NOMO-1 treated with dmso at 0.1 percent for 144 hours (cell line): ENCODE measurements at regions not wholly inside any gene's neighbourhood (a gene's known extent, or its start where the extent isn't known, plus 50 kb on each side); places are given as distances from the start of the nearest gene placed in this dataset.
"Not testable (repeated sequence)": the region's sequence is repeated elsewhere in the genome, so short reads cannot be mapped to it uniquely, and the experiment has no call there.

ENCODE experiments used
- DNase-seq: peaks from one replicate; lab custom pipeline; 2025; ENCODE audit not compliant: unreplicated experiment; lab: John Stamatoyannopoulos, UW

DNA sequence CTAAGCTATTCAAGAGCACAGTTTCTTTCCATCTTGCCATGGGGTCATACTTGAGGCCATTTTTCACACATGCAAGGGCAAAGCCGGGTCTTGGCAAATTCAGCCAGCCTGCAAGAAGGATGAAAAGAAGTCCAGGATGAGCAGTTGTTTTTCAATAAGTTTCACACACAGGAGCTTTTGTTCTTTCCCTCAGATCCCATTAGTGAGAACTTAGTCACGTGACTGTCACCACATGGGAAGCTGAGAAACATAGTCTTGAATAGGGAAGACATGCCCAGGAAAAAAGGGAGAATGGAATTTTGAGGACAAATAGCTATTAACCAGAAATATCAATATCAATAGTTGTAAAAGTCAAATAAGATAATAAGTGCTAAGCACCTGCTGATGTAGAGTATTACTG lies 137.7 kb downstream of the AHR start:
- no peak for DNase-seq

DNA sequence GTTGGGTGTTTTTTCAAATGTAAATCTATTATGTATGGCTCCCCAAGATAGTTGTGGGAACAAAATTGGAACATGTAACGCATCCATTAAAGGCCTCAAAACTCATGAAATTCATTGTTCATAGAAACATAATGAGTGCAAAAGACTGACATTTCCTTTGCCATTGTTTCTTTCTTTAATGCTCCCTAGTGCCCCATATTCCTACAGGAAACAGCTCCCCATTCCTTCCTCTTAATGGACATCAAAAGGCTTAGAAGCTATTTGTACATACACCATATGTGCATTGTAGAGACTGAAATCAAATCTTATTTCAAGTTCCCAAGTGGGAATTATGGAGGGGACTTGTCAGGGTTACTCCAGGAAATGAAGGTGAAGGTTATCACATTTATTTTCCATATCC lies 139.1 kb downstream of the AHR start:
- no peak for DNase-seq

DNA sequence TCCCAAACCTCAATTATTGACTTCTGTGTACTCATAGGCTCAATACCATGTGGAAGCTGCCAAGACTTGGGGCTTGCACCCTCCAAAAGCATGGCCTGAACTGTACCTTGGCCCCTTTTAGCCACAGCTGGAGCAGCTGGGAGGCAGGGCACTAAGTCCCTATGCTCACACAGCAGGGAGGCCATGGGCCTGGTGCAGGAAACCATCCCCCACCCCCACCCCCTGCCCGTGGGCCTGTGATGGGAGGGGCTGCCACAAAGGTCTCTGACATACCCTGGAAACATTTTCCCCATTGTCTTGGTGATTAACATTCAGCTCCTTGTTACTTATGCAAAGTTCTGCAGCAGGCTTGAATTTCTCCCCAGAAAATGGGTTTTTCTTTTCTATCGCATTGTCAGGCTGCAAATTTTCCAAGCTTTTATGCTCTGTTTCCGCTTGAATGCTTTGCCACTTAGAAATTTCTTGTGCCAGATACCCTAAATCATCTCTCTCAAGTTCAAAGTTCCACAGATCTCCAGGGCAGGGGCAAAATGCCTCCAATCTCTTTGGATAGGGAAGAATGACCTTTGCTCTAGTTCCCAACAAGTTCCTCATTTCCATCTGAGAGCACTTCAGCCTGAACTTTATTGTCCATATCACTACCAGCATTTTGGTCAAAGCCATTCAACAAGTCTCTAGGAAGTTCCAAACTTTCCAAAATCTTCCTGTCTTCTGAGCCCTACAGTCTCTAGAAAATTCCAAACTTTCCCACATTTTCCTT lies 141.8 kb downstream of the AHR start:
- DNase-seq, result not testable (repeated sequence)

DNA sequence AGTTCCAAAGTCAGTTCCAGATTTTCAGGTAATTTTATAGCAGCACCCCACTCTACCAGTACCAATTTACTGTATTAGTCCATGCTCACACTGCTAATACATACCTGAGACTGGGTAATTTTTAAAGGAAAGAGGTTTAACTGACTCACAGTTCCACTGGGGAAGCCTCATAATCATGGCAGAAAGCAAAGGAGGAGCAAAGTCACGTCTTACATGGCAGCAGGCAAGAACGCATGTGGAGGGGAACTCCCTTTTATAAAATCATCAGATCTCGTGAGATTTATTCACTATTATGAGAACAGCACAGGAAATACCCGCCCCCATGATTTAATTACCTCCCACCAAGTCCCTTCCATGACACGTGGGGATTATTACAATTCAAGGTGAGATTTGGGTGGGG lies 142.4 kb downstream of the AHR start:
- no peak for DNase-seq

DNA sequence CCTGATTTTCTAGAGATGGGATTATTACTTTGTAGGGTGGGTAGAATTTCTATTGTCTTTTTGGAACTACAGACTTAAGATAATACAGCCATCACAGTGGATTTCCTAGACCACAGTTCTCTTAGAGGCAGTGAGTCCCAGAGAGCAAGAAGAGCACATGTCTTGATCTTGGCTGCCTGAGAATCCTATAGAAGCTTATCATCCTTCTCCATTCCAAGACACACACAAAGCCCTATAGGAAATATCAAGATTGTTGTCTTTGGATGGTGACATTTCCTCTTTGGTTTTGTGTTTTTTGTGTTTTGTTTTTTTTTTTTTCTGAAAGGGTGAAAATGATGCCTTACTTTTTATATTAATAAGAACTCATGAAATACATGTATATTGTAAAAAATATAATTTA lies 143.1 kb downstream of the AHR start:
- DNase-seq, result no peak

DNA sequence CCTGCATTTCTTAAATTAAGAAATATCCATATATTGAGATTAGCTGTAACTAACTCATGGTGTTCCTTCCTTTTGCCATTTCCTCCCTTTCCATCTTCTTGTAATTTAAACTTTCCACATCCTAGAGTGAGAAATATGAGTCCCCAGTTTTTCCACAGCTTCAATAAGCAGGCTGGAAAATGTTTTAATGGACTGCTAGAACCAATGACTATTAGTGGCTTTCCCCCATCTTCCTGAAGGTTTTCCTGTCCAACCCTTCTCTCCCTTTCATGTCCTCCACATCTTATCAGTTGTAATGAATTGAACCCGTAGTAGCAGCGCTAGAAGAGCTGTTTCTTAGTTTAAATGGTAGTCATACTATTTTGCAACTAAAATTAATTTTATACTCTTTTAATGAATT lies 145.7 kb downstream of the AHR start:
- DNase-seq, result no peak

DNA sequence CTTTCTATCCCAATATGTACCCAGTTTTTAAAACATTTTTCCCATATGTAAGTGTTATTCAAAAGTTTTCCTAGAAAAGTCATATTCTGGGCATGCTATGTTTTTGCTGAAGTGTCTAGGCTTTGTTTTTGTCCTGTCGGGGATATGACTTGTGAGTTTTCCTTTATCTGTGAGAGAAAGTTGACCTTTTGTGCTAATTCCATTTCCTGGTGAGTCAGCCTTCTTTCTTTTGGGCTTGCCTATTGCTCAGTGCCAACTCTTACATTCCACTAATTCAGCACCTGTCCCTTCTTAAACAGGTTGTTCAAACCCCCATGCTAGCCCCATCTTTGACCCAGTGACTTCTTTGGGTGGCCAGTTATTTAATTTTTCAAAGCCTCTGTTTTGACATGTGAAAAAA lies 146.2 kb downstream of the AHR start:
- no peak for DNase-seq

DNA sequence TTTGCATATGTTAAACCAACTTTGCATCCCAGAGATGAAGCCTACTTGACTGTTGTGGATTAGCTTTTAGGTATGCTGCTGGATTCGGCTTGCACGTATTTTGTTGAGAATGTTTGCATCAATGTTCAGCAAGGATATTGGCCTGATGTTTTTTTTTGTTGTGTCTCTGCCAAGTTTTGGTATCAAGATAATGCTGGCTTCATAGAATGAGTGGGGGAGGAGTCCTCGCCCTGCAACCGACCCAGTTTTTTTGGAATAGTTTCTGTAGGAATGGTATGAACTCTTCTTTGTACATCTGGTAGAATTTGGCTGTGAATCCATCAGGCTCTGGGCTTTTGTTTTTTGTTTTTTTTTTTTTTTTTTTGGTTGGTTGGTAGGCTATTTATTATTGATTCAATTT lies 147.9 kb downstream of the AHR start:
- no peak for DNase-seq

DNA sequence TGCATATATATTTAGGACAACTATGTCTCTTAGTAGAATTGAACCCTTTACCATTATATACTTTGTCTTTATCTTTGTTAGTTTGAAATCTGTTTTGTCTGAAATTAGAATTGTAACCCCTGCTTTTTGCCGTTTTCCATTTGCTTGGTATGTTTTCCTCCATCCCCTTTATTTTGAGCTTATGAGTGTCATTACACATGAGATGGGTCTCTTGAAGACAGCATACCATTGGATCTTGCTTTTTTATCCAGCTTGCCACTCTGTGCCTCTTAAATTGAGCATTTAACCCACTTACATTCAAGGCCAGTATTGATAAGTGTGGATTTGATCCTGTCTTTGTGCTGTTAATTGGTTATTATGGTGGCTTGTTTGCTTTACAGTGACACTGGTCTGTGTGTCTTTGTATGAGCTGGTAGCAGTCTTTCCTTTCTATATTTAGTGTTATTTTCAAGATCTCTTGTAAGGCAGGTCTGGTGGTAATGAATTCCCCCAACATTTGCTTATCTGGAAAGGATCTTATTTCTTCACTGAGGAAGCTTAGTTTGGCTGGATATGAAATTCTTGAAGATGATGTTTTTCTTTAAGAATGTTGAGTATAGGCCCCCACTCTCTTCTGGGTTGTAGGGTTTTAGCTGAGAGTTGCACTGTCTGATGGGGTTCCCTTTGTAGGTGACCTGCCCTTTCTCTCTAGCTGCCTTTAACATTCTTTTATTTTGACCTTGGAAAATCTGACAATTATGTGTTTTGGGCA lies 149.5 kb downstream of the AHR start:
- DNase-seq, result no peak

DNA sequence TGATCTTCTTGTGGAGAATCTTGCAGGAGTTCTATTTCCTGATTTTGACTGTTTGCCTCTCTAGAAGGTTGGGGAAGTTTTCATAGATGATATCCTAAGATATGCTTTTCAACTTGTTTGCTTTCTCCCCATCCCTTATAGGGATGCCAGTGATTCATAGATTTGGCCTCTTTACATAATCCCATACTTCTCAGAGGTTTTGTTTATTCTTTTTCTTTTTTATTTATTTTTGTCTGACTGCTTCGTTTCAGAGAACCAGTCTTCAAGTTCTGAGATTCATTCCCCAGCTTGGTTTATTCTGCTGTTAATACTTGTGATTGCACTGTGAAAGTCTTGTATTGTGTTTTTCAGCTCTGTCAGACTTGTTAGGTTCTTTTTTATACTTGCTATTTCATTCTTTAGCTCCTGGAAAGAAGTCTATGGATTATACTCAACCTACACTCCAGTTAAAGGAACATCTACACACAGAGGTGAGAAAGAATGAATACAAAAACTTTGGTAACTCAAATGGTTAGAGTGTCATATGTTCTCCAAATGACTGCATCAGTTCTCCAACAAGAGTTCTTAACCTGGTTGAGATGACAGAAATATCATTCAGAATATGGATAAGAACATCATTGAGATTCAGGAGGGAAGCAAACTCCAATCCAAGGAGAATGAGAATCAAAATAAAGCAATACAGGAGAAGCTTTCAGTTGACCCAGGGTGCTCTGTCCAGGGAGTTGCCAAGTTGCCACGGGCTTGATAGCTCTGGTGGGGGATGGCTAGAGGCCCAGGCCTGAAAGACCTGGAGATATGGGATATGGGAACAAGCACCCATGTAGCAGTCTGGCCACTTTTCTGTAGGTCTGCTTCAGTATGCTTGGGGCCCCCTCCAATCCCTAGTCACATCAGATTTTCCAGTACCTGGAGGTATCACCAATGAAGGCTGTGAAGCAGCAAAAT lies 150.3 kb downstream of the AHR start:
- DNase-seq, result no peak

DNA sequence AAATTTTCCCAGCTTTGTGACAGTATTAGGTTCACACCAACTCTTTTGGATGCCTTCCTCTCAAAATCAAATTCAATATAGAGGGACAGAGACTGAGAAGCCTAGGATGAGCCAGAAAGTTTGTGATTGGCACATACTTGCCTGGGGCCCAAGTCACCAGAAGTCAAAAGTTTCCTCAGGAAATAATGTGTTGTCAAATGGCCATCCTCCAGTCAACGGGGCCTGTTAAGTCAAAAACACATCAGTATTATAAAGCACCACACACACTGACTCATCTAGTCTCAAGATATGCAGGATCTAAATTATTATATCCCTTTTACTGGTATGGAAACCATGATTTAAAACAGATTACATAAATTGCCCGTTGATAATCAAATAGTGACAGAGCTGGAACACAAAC lies 158.1 kb downstream of the AHR start:
- no peak for DNase-seq

DNA sequence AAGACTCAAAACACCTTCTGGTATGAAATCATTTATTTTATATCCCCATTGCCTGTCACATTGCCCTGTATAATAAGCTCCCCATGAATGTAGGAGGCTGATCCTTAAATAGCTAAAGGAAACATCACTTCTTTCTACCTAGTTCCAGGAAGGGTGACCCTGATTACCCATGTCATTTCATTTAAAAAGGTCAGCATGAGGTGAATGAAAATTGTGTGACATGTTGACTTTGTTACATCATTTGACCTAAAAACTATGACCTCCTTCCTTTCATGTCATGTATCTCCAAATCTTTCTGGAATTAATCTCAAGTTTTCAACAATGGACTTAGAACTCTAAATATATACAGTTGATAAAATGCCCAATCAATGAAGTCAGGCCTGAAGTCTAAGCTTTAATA lies 161.5 kb downstream of the AHR start:
- no peak for DNase-seq

DNA sequence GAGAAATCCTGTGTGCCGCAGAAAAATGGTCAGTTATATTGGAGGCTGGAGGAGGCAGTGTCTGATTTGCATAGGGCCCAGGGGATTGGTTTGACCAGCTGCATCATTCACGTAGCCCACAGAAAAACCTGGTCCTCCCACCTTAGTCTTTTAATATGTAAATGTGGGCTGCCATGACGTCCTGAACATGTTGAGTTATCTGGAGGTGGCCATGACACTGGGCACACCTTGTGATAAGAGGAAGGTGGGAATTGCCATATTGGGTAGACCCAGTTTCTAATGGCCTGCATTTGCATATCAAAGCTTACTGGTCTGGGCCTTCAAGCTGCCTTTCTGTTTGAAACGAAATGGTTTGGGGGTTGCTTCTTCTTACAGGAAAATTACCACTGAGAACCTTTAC lies 162.2 kb downstream of the AHR start:
- DNase-seq, result no peak

DNA sequence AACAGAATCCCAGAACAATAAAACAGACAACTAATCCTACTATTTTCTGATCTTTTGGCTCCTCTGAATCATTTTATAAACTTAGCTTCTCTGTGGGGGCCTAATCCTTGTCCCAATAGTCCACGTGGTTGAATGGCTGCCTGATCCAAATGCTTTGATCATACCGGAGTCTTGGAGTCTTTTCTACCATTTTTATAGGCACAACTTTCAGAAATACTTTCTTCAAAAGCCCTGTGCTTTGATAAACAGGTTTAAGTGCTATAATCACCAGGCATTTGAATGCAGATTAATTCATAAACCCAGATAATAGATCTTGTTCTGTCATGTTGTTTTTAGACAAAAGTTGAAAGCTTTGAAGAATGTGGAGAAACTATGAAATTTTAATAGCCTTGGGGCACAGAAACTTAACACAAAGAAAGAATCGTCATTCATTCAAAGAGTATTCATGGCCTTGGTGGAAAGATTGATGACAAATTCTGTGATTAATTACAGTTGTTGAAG lies 163.7 kb downstream of the AHR start:
- no peak for DNase-seq

DNA sequence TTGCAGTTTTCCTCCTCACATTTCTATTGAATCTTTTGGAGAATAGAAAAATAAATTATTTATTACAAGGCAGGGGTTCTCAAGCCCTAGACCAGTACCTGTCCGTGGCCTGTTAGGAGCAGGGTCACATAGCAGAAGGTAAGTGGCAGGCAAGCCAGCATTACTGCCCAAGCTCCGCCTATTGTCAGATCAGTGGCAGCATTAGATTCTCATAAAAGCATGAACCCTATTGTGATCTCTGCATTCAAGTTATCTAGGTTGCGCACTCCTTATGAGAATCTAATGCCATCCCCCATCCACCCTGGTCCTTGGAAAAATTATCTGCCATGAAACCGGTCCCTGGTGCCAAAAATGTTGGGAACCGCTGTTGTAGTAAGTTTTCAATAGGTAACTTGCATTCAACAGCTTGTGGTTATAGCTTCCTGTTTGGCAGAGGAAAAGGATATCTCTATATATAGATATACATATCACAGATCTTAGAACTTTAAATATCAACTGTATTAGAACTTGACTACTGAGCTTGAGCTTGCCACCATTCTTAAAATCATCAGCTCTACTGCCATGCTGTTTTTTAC lies 165.1 kb downstream of the AHR start:
- no peak for DNase-seq

DNA sequence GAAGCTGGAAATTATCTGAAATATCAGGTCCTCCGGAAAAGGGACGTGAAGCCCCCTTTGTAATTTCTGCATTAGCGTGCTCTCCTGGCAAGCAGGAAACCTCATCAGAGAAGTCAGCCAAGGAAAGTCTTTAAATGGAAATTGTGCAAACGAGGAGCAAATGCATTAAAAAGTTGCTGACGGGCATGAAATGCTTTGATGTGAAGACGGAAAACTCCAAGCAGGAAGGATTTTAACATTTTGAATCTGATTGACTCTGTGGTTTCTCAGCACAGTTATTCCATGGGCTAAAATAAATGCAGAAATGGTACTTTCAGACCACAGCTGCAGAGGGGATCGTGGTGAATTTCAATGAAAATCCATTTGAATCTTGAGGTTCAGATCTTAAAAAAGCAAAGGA lies 167.8 kb downstream of the AHR start:
- DNase-seq, result no peak

DNA sequence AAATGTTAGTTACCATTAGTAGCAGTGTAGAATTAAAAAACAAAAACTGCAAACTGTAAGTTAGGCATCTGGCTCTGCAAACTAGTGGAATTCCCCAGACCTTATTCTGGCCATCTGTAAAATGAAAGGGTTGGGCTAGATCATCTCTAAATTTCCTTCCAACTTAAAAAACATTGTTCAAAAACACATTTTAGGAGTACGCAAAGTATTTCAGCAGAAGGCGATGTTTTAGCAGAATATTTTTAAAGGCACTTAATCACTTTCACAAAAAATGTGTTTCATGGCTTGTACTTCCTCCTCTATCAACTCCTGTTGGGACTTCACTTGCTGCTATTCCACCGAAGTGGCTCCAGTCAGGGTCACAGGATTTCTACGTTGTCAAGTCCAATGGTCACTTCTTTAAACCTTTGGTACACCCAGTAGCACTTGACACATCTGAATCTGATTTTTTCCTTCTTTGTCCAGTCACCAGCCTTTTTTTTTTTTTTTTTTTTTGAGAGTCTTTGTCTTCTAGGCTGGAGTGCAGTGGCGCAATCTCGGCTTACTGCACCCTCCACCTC lies 169.0 kb downstream of the AHR start:
- no peak for DNase-seq

DNA sequence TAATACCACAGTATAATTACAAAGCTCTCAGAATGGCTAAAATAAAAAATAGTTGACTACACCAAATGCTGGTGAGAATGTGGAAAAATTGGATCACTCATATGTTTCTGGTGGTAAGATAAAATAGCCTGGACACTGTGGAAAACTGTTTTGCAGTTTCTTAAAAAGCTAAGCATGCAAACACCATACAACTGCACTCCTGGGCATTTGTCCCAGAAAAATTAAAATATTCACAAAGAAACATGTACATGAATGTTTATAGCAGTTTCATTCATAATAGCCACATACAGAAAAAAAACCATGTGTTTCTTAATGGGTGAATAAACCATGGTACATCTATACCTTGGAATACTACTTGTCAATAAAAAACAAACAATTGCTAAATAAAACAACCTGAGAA lies 172.9 kb downstream of the AHR start:
- no peak for DNase-seq

DNA sequence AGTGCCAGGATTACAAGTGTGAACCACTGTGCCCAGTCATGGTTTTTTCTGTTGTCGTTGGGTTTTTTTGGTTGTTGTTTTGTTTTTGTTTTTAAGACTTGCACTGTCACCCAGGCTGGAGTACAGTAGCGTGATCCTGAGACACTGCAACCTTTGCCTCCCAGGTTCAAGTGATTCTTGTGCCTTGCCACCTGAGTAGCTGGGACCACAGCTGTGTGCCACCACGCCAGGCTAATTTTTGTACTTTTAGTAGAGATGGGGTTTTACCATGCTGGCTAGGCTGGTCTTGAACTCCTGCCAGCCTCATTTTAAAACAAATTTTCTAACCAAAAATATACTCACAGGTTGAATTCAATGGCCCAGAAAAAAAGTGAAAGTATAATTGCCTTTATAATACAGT lies 174.1 kb downstream of the AHR start:
- no peak for DNase-seq

DNA sequence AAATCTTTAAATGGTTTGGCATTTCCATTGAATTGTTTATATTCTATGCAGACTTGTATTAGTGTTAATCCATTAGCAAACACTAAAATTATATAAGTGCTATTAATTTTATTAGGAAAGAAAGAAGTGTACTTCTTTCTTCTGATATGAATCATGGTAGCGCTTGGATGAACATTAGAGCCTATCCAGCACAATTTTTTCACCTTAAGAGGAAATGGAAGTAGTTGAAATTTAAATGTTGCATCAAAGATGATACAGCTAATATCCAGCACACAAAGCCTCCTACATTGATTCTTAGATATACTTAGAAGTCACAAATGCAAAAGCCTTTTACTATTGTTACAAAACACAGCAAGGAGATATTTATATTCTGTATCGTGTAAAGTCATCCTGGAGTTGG lies 174.5 kb downstream of the AHR start:
- no peak for DNase-seq
